Uterus (tissue), 2 donors: ENCODE measurements at regions not wholly inside any gene's neighbourhood (a gene's known extent, or its start where the extent isn't known, plus 50 kb on each side); places are given as distances from the start of the nearest gene placed in this dataset.

Experiments
- CTCF ChIP-seq, 4 experiments: fragments of 200-600 bp in 2 of 4; fragments of 450-650 bp in 2 of 4; sonication (generic) in 2 of 4; IDR thresholded peaks; one replicate each; pipeline ENCODE4 v1.5.1; 2016 to 2019; ENCODE audit warnings: antibody characterized with exemption in 4 of 4, mild to moderate bottlenecking in 2 of 4, moderate library complexity in 1 of 4
- POLR2A ChIP-seq, 2 donors: fragments of 450-650 bp; IDR thresholded peaks; one replicate each; pipeline ENCODE4 v1.6.1; 2016; ENCODE audit warnings: antibody characterized with exemption in 2 of 2, mild to moderate bottlenecking in 1 of 2, moderate library complexity in 1 of 2

GRCh38 chr4:185880571-185880970 is 68.6 kb upstream of the SORBS2 start:
- TF ChIP-seq CTCF (IDR thresholded peaks at IDR 0.05) = no peak
- TF ChIP-seq POLR2A (IDR thresholded peaks at IDR 0.05) = no peak
